IMR-90 (cell line): ENCODE measurements at regions not wholly inside any gene's neighbourhood (a gene's known extent, or its start where the extent isn't known, plus 50 kb on each side); places are given as distances from the start of the nearest gene placed in this dataset.

ENCODE experiments used
- ATAC-seq: fragments of 200-7000 bp; cut with Tn5 transposase; 2 replicates; pipeline ENCODE4 v1.9.1; 2020; ENCODE audit warnings: low read depth, mild to moderate bottlenecking, moderate library complexity
- BruUV-seq: library from RNA; stranded (reverse); fragments of 400-500 nt; replicated peaks from 2 replicates; lab custom pipeline; 2021; lab: Mats Ljungman, UMichigan
- CTCF ChIA-PET: fragments of 300-600 bp; formaldehyde crosslinking; extraction: SDS; loops from one replicate; lab custom pipeline; 2021; ENCODE audit warnings: antibody characterized with exemption; lab: Yijun Ruan, JAX
- POLR2A ChIA-PET: fragments of 300-600 bp; sonication (Branson Sonifier 250); formaldehyde crosslinking; loops from one replicate; lab custom pipeline; 2022; ENCODE audit warnings: antibody characterized with exemption; ENCODE audit not compliant: unreplicated experiment; lab: Charles Lee
- DNase-seq: peaks from one replicate; pipeline ENCODE4 v3.0.0; 2013
- H2AFZ ChIP-seq: replicated peaks from 2 replicates; pipeline ENCODE3; 2013; ENCODE audit warnings: low read length, mild to moderate bottlenecking; ENCODE audit not compliant: poor library complexity
- H2AK5ac ChIP-seq: 2 replicates; pipeline ENCODE4 v1.6.1; 2013; ENCODE audit warnings: low read depth, low read length, inconsistent platforms
- H2AK9ac ChIP-seq: replicated peaks from 2 replicates; pipeline ENCODE3; 2013; ENCODE audit warnings: mild to moderate bottlenecking, low read depth, low read length, moderate library complexity; ENCODE audit not compliant: poor library complexity
- H2BK120ac ChIP-seq: 2 replicates; pipeline ENCODE4 v1.6.1; 2013; ENCODE audit warnings: low read depth, low read length, inconsistent platforms
- H2BK15ac ChIP-seq: 3 replicates; pipeline ENCODE4 v1.6.1; 2013; ENCODE audit warnings: low read depth, low read length, inconsistent platforms
- H2BK20ac ChIP-seq: 2 replicates; pipeline ENCODE4 v1.6.1; 2013; ENCODE audit warnings: low read depth, mild to moderate bottlenecking, inconsistent platforms, low read length, moderate library complexity
- H2BK5ac ChIP-seq: 2 replicates; pipeline ENCODE4 v1.6.1; 2013; ENCODE audit warnings: mild to moderate bottlenecking, low read depth, low read length, inconsistent platforms; ENCODE audit not compliant: poor library complexity, severe bottlenecking
- H3K14ac ChIP-seq: replicated peaks from 2 replicates; pipeline ENCODE4 v1.6.1; 2013; ENCODE audit warnings: low read depth, low read length, inconsistent platforms
- H3K18ac ChIP-seq: 2 replicates; pipeline ENCODE4 v1.6.1; 2013; ENCODE audit warnings: low read depth, low read length, control low read depth
- H3K23ac ChIP-seq: 2 replicates; pipeline ENCODE4 v1.6.1; 2013; ENCODE audit warnings: low read depth, low read length, inconsistent platforms
- H3K27ac ChIP-seq: 2 replicates; pipeline ENCODE4 v1.5.1; 2013; ENCODE audit warnings: mild to moderate bottlenecking, control low read depth, low read length; ENCODE audit not compliant: insufficient read depth
- H3K27me3 ChIP-seq: 2 replicates; pipeline ENCODE4 v1.6.1; 2013; ENCODE audit warnings: low read length; ENCODE audit not compliant: control insufficient read depth, insufficient read depth
- H3K36me3 ChIP-seq: 2 replicates; pipeline ENCODE4 v1.6.1; 2013; ENCODE audit warnings: low read length, mixed read lengths; ENCODE audit not compliant: control insufficient read depth, insufficient read depth
- H3K4ac ChIP-seq: 2 replicates; pipeline ENCODE4 v1.6.1; 2013; ENCODE audit warnings: low read depth, low read length, inconsistent platforms
- H3K4me1 ChIP-seq: 2 replicates; pipeline ENCODE4 v1.6.1; 2013; ENCODE audit warnings: low read length, mixed read lengths; ENCODE audit not compliant: control insufficient read depth, insufficient read depth
- H3K4me2 ChIP-seq: 2 replicates; pipeline ENCODE4 v1.6.1; 2013; ENCODE audit warnings: low read depth, mild to moderate bottlenecking, control low read depth, low read length, moderate library complexity
- H3K4me3 ChIP-seq: 2 replicates; pipeline ENCODE4 v1.5.1; 2013; ENCODE audit warnings: low read depth, mild to moderate bottlenecking, control low read depth, low read length, moderate library complexity; ENCODE audit not compliant: insufficient read depth
- H3K56ac ChIP-seq: 2 replicates; pipeline ENCODE4 v1.6.1; 2013; ENCODE audit warnings: low read length, inconsistent platforms; ENCODE audit not compliant: insufficient read depth; ENCODE audit errors: extremely low read depth
- H3K79me1 ChIP-seq, 2 experiments: 2 replicates each; pipeline ENCODE4 v1.6.1; 2013; ENCODE audit warnings: low read length in 2 of 2, inconsistent platforms in 1 of 2, low read depth in 1 of 2
- H3K9ac ChIP-seq: 2 replicates; pipeline ENCODE4 v1.6.1; 2013; ENCODE audit warnings: low read depth, low read length, control low read depth
- H3K9me1 ChIP-seq: 2 replicates; pipeline ENCODE4 v1.6.1; 2013; ENCODE audit warnings: low read length, inconsistent platforms; ENCODE audit not compliant: insufficient read depth
- H3K9me3 ChIP-seq: 2 replicates; pipeline ENCODE4 v1.6.1; 2013; ENCODE audit warnings: low read length; ENCODE audit not compliant: control insufficient read depth, insufficient read depth
- H4K20me1 ChIP-seq: 2 replicates; pipeline ENCODE4 v1.6.1; 2013; ENCODE audit warnings: low read length, inconsistent platforms; ENCODE audit not compliant: insufficient read depth
- H4K5ac ChIP-seq: 2 replicates; pipeline ENCODE4 v1.6.1; 2013; ENCODE audit warnings: mild to moderate bottlenecking, low read depth, low read length, control low read depth
- H4K8ac ChIP-seq, 2 experiments: 2 replicates each; pipeline ENCODE4 v1.6.1; 2013; ENCODE audit warnings: low read depth in 2 of 2, low read length in 2 of 2, control low read depth in 1 of 2, inconsistent platforms in 1 of 2
- H4K91ac ChIP-seq: 2 replicates; pipeline ENCODE4 v1.6.1; 2013; ENCODE audit warnings: low read depth, low read length, inconsistent platforms; ENCODE audit not compliant: insufficient read depth
- BHLHE40 ChIP-seq: fragments of 150-350 bp; IDR thresholded peaks from 2 replicates; pipeline ENCODE4 v1.6.1; 2016; ENCODE audit warnings: mild to moderate bottlenecking, low read depth, low read length
- CEBPB ChIP-seq: IDR thresholded peaks from 2 replicates; pipeline ENCODE4 v1.6.1; 2012; ENCODE audit warnings: low read depth, low read length, improper control_type of control experiment
- CHD1 ChIP-seq: IDR thresholded peaks from 2 replicates; pipeline ENCODE4 v1.6.1; 2012; ENCODE audit warnings: low read depth, low read length, improper control_type of control experiment
- CTCF ChIP-seq: conservative IDR thresholded peaks from 2 replicates; pipeline ENCODE4 v1.5.1; 2012; ENCODE audit warnings: mild to moderate bottlenecking, low read depth, low read length, improper control_type of control experiment
- ELK1 ChIP-seq: fragments of 150-350 bp; IDR thresholded peaks from 2 replicates; pipeline ENCODE4 v1.6.1; 2016; ENCODE audit warnings: low read depth, mild to moderate bottlenecking, low read length, moderate library complexity, borderline replicate concordance
- FOS ChIP-seq: fragments of 150-350 bp; IDR thresholded peaks from 2 replicates; pipeline ENCODE4 v1.6.1; 2016; ENCODE audit warnings: low read depth, low read length
- MAFK ChIP-seq: IDR thresholded peaks from 2 replicates; pipeline ENCODE4 v1.6.1; 2012; ENCODE audit warnings: low read depth, low read length, improper control_type of control experiment
- MAZ ChIP-seq: IDR thresholded peaks from 2 replicates; pipeline ENCODE4 v1.6.1; 2012; ENCODE audit warnings: low read depth, mild to moderate bottlenecking, low read length, improper control_type of control experiment, moderate library complexity, borderline replicate concordance
- MXI1 ChIP-seq: IDR thresholded peaks from 2 replicates; pipeline ENCODE4 v1.6.1; 2012; ENCODE audit warnings: low read depth, mild to moderate bottlenecking, low read length, moderate library complexity, borderline replicate concordance
- NFE2L2 ChIP-seq: fragments of 150-350 bp; IDR thresholded peaks from 2 replicates; pipeline ENCODE4 v1.6.1; 2016; ENCODE audit warnings: low read depth, mild to moderate bottlenecking, low read length
- POLR2A ChIP-seq: IDR thresholded peaks from 2 replicates; pipeline ENCODE4 v1.6.1; 2012; ENCODE audit warnings: mild to moderate bottlenecking, low read depth, low read length
- RAD21 ChIP-seq: IDR thresholded peaks from 2 replicates; pipeline ENCODE4 v1.6.1; 2012; ENCODE audit warnings: low read length, improper control_type of control experiment
- RCOR1 ChIP-seq: IDR thresholded peaks from 2 replicates; pipeline ENCODE4 v1.6.1; 2012; ENCODE audit warnings: mild to moderate bottlenecking, low read length, improper control_type of control experiment; ENCODE audit not compliant: insufficient replicate concordance
- RFX5 ChIP-seq: IDR thresholded peaks from 2 replicates; pipeline ENCODE4 v1.8.0; 2012; ENCODE audit warnings: low read depth, mild to moderate bottlenecking, low read length, moderate library complexity
- SMC3 ChIP-seq: fragments of 150-350 bp; IDR thresholded peaks from 2 replicates; pipeline ENCODE4 v1.6.1; 2016; ENCODE audit warnings: low read depth, mild to moderate bottlenecking, antibody characterized with exemption, low read length, moderate library complexity
- USF2 ChIP-seq: fragments of 150-350 bp; IDR thresholded peaks from 2 replicates; pipeline ENCODE4 v1.6.1; 2017; ENCODE audit warnings: mild to moderate bottlenecking, antibody characterized with exemption, low read length, low read depth
- dilution Hi-C: fragments of 300-500 bp; cut with HindIII; formaldehyde crosslinking; loops from one replicate; pipeline ENCODE4 v1.14.3; 2018; ENCODE audit warnings: low sequenced_read_pairs; ENCODE audit not compliant: unreplicated experiment
- in situ Hi-C: fragments of 300-500 bp; cut with MboI; formaldehyde crosslinking; loops from 3 replicates; pipeline ENCODE4 v1.14.3; 2019; ENCODE audit warnings: low sequenced_read_pairs, inconsistent platforms, mixed read lengths
- intact Hi-C: fragments of 100-400 bp; cut with micrococcal nuclease; formaldehyde crosslinking; loops from 2 replicates; pipeline ENCODE4 v1.10.0; 2022

- H4K8ac ChIP-seq: no peak overlapping the region
- no peak overlapping the region for H3K14ac ChIP-seq
- no peak overlapping the region for H4K5ac ChIP-seq
- no peak overlapping the region for H3K18ac ChIP-seq
- H2AK5ac ChIP-seq: no peak overlapping the region
- H3K56ac ChIP-seq: no peak overlapping the region
- intact Hi-C loops: no loop called here
- ATAC-seq (no peak), DNase-seq (no peak)
- H3K36me3 ChIP-seq: no peaks in the 10 kb centered on the region
- H4K20me1 ChIP-seq: no peaks in the 10 kb centered on the region
- H3K23ac ChIP-seq: no peak overlapping the region
- H3K79me1 ChIP-seq: no peaks in the 10 kb centered on the region
- no peak overlapping the region for H2AFZ ChIP-seq
- no peaks in the 10 kb centered on the region for H3K9me1 ChIP-seq
- BruUV-seq: no TSS peak
- TF ChIP-seq RAD21 (no peak), RCOR1 (no peak), NFE2L2 (no peak), FOS (no peak), ELK1 (no peak), MXI1 (no peak), CTCF (no peak), POLR2A (no peak), RFX5 (no peak), MAZ (no peak), BHLHE40 (no peak), SMC3 (no peak), CHD1 (no peak), CEBPB (no peak), MAFK (no peak), USF2 (no peak)
- H3K9me3 ChIP-seq: no peaks in the 10 kb centered on the region
- no peak overlapping the region for H3K4me3 ChIP-seq
- ChIA-PET POLR2A (no interaction called here), CTCF (no interaction called here)
- no peak overlapping the region for H2BK15ac ChIP-seq
- in situ Hi-C loops: no loop called here
- no peaks in the 10 kb centered on the region for H3K27me3 ChIP-seq
- dilution Hi-C loops: no loop called here
- H2BK20ac ChIP-seq: no peak overlapping the region
- H3K4me1 ChIP-seq: no peaks in the 10 kb centered on the region
- H2BK120ac ChIP-seq: no peak overlapping the region
- H2BK5ac ChIP-seq: no peak overlapping the region
- H3K9ac ChIP-seq: no peak overlapping the region
- no peak overlapping the region for H4K91ac ChIP-seq
- H2AK9ac ChIP-seq: no peak overlapping the region
- H3K4me2 ChIP-seq: no peak overlapping the region
- H3K4ac ChIP-seq: no peak overlapping the region
- no peak overlapping the region for H3K27ac ChIP-seq
Observed at GRCh38 chr2:167471332-167471731, 583.1 kb downstream of the XIRP2 start.
